ENCODE measurements at regions not wholly inside any gene's neighbourhood (a gene's known extent, or its start where the extent isn't known, plus 50 kb on each side); places are given as distances from the start of the nearest gene placed in this dataset.

GRCh38 chr5:117559005-117559844 lies 984.6 kb upstream of the SEMA6A start:
- no peak overlapping the region for H2AFZ ChIP-seq (ENCODE audit: low read length)
- BruUV-seq (replicated peaks), result no TSS peak
- no peaks in the 10 kb centered on the region for H4K20me1 ChIP-seq (ENCODE audit: insufficient read depth, low read length)
- no peak for DNase-seq (ENCODE audit: low spot score)
- H3K4me2 ChIP-seq (ENCODE audit: low read length), result no peak overlapping the region
- ChIA-PET POLR2A (interaction anchor here (0.6 to 0.7 kb wide), 5 partner anchors 11 to 1924 kb away, joined by 3 read pairs; no protein-coding TSS in a partner anchor), CTCF (ENCODE audit: unreplicated experiment) (interaction anchor here (0.6 kb wide), 1 partner anchor 1388 kb away, joined by 3 read pairs; no protein-coding TSS in a partner anchor)
- no peaks in the 10 kb centered on the region for H3K9me3 ChIP-seq (ENCODE audit: low read length)
- H3K79me2 ChIP-seq (ENCODE audit: insufficient read depth, low read depth, low read length), result no peaks in the 10 kb centered on the region
- intact Hi-C loops (cut with micrococcal nuclease; ENCODE audit: unreplicated experiment), result no loop called here
- no peaks in the 10 kb centered on the region for H3K9me2 ChIP-seq (ENCODE audit: insufficient read depth, low read length)
- H3K27ac ChIP-seq (ENCODE audit: low read depth, low read length, poor library complexity, severe bottlenecking), result no peak overlapping the region
- no peak overlapping the region for H3K4me3 ChIP-seq (ENCODE audit: low read depth, low read length, poor library complexity, severe bottlenecking)
- TF ChIP-seq EZH2phosphoT487 (IDR thresholded peaks at IDR 0.05; ENCODE audit: borderline replicate concordance, low read depth, low read length), result no peak
- TF ChIP-seq CTCF (conservative IDR thresholded peaks at IDR 0.05; ENCODE audit: low read length), result no peak
- no peaks in the 10 kb centered on the region for H3K4me1 ChIP-seq (ENCODE audit: insufficient read depth, low read length, poor library complexity, severe bottlenecking)
- no peaks in the 10 kb centered on the region for H3K36me3 ChIP-seq (ENCODE audit: insufficient read depth, low read length)

- Histone ChIP-seq H3K9me2 (ENCODE audit: insufficient read depth, low read length) (no peaks in the 10 kb centered on the region), H4K20me1 (ENCODE audit: insufficient read depth, low read length) (no peaks in the 10 kb centered on the region), H3K4me3 (ENCODE audit: low read depth, low read length, poor library complexity, severe bottlenecking) (no peak overlapping the region), H3K4me2 (ENCODE audit: low read length) (no peak overlapping the region), H2AFZ (ENCODE audit: low read length) (no peak overlapping the region), H3K9me3 (ENCODE audit: low read length) (no peaks in the 10 kb centered on the region), H3K27ac (ENCODE audit: low read depth, low read length, poor library complexity, severe bottlenecking) (no peak overlapping the region), H3K4me1 (ENCODE audit: insufficient read depth, low read length, poor library complexity, severe bottlenecking) (no peaks in the 10 kb centered on the region), H3K79me2 (ENCODE audit: insufficient read depth, low read depth, low read length) (no peaks in the 10 kb centered on the region), H3K36me3 (ENCODE audit: insufficient read depth, low read length) (no peaks in the 10 kb centered on the region)
- intact Hi-C loops (cut with micrococcal nuclease; ENCODE audit: unreplicated experiment), result no loop called here
- POLR2A ChIA-PET, result no interaction called here
- no TSS peak for BruUV-seq (replicated peaks)
- DNase-seq (ENCODE audit: low spot score), result no peak
- no peak for TF ChIP-seq CTCF (conservative IDR thresholded peaks at IDR 0.05; ENCODE audit: low read length)
- TF ChIP-seq EZH2phosphoT487 (IDR thresholded peaks at IDR 0.05; ENCODE audit: borderline replicate concordance, low read depth, low read length), result no peak
- CTCF ChIA-PET (ENCODE audit: unreplicated experiment), result no interaction called here
Measured at GRCh38 chr5:117551236-117551635, 976.6 kb upstream of the SEMA6A start.

GRCh38 chr5:117547192-117547591 lies 972.6 kb upstream of the SEMA6A start:
- ChIA-PET POLR2A (interaction anchor here (1.4 kb wide), 1 partner anchor 14 kb away, joined by 3 read pairs; no protein-coding TSS in a partner anchor), CTCF (ENCODE audit: unreplicated experiment) (no interaction called here)
- TF ChIP-seq CTCF (conservative IDR thresholded peaks at IDR 0.05; ENCODE audit: low read length) (no peak), EZH2phosphoT487 (IDR thresholded peaks at IDR 0.05; ENCODE audit: borderline replicate concordance, low read depth, low read length) (no peak)

More at GRCh38 chr5:117547192-117547591, 972.6 kb upstream of the SEMA6A start:
- Histone ChIP-seq H3K4me2 (ENCODE audit: low read length) (no peak overlapping the region), H3K9me3 (ENCODE audit: low read length) (no peaks in the 10 kb centered on the region), H3K36me3 (ENCODE audit: insufficient read depth, low read length) (no peaks in the 10 kb centered on the region), H2AFZ (ENCODE audit: low read length) (no peak overlapping the region), H3K4me1 (ENCODE audit: insufficient read depth, low read length, poor library complexity, severe bottlenecking) (no peaks in the 10 kb centered on the region), H4K20me1 (ENCODE audit: insufficient read depth, low read length) (no peaks in the 10 kb centered on the region), H3K4me3 (ENCODE audit: low read depth, low read length, poor library complexity, severe bottlenecking) (no peak overlapping the region), H3K27ac (ENCODE audit: low read depth, low read length, poor library complexity, severe bottlenecking) (no peak overlapping the region), H3K79me2 (ENCODE audit: insufficient read depth, low read depth, low read length) (no peaks in the 10 kb centered on the region), H3K9me2 (ENCODE audit: insufficient read depth, low read length) (no peaks in the 10 kb centered on the region)
- intact Hi-C loops (cut with micrococcal nuclease; ENCODE audit: unreplicated experiment), result no loop called here
- DNase-seq (ENCODE audit: low spot score), result no peak
- no TSS peak for BruUV-seq (replicated peaks)
